HG02870 (cell line): ENCODE measurements at regions not wholly inside any gene's neighbourhood (a gene's known extent, or its start where the extent isn't known, plus 50 kb on each side); places are given as distances from the start of the nearest gene placed in this dataset.

Experiments
- ATAC-seq: cut with Tn5 transposase; IDR thresholded peaks from one replicate; pipeline ENCODE4 v1.9.1; 2021; ENCODE audit warnings: mild to moderate bottlenecking, moderate library complexity; ENCODE audit not compliant: unreplicated experiment

DNA sequence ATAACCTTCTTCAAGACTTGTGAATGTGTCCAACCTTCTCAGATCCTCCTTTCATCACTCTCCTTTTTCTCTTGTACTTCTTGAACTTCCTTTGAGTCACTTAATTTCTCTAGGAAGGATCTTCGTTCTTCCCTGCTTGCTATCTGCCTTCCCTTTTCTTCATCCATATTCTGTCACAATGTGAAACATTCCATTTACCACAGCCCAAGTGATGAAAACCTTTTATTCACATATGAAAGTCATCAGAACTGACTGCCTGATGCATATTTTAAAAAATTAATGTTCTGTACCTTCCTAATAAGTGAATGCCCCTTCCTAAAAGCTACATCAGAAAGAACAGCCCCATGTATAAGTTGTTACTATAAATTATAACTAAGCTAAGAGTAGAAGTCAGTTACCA, 520.4 kb upstream of the LUZP2 start:
- no peak for ATAC-seq

DNA sequence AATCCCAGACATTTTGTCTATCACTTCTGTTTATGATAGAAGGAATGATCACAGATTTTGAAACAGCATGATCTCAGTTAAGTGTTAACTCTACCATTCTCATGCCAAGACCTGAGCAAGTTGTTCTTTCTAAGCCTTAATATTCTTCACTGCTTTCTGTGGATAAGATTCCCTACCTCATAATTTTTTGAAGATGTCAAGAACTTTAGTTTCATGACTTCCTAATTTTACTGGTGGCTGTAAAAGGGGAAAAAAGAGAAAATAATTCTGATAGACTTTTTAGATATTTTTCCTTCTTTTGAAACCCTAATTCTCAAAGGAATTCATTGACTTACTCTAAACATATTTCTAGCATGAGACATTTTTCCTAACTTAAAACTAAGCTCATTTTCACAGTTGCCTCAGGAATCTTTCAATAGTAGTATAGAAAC, 520.0 kb upstream of the LUZP2 start:
- no peak for ATAC-seq

DNA sequence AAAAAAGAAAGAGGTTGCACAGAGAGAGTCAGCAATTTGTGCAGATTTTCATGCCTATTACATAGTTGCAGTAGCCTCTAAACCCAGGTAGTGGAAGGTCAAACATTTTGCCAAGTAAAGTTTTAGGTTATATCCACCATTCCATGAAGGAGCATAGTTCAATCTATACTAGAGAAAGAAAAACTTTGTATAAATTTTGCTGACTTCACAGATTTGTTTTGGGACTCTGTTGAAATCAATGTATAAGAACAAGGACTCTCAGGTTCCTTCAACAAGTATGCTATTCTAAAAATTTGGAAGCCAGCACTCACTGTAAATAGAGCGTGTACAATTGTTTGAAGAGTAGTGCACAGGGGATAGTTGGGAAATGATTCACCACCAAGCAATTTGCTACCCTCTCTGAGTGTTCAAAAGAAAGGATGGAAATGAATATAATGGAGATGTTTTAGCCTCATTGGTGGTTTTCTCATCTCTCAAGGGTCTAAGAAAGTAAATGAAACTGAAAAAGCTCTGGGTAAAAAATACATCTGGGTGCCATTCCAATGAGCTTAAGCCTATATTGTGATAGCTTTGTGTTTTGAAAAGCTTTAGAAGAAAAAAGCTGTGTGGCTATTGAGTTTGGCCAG, 508.4 kb upstream of the LUZP2 start:
- no peak for ATAC-seq

GRCh38 chr11:23990346-23991164, 506.3 kb upstream of the LUZP2 start:
- no peak for ATAC-seq

- ATAC-seq: no peak
Observed at GRCh38 chr11:23991165-23991539, 505.7 kb upstream of the LUZP2 start.

DNA sequence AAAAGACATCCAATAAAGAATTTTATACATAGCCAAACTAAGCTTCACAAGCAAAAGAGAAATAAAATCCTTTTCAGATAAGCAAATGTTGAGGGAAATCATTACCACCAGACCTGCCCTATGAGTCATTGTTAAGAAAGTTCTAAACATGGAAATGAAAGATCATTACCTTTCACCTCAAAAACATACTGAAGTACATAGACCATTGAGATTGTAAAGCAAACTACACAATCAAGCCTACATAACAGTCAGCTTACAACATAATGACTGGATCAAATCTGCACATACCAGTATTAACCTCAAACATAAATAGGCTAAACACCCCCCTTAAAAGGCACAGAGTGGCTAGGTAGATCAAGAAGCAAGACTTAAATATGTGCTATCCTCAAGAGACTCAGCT, 501.0 kb upstream of the LUZP2 start:
- no peak for ATAC-seq

DNA sequence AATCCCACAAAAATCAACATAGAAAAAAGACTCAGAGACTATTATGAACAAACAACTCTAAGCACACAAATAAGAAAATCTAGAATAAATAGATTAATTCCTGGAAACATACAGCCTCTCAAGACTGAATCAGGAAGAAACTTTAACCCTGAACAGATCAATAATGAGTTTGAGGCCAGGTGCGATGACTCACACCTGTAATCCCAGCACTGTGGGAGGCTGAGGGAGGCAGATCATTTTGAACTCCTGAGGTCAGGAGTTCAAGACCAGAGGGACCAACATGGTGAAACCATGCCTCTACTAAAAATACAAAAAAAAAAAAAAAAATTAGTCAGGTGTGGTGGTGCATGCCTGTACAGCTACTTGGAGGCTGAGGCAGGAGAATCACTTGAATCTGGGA, 499.5 kb upstream of the LUZP2 start:
- ATAC-seq: no peak

- no peak for ATAC-seq
Observed at GRCh38 chr11:24005202-24005876, 491.5 kb upstream of the LUZP2 start.

DNA sequence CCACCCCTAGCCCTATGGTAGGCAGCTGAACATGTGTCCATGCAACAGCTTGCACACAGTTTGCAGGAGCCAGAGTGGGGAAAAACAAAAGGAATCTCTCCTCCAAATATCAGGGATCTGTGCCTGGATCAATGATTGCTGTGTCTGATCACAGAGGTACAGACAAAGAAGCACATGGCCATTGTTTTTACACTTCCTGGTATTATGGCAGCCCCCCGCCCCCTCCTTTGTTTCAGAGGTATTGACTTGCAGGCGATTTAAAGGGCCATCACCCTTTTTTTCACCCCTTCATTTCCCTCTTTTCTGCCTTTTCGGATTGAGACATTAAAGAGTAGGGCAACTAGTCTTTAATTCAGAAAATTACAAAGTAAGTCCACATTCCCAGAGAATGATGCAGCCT, 453.0 kb upstream of the LUZP2 start:
- ATAC-seq: no peak

- ATAC-seq: no peak
Observed at GRCh38 chr11:24046731-24047130, 450.1 kb upstream of the LUZP2 start.

DNA sequence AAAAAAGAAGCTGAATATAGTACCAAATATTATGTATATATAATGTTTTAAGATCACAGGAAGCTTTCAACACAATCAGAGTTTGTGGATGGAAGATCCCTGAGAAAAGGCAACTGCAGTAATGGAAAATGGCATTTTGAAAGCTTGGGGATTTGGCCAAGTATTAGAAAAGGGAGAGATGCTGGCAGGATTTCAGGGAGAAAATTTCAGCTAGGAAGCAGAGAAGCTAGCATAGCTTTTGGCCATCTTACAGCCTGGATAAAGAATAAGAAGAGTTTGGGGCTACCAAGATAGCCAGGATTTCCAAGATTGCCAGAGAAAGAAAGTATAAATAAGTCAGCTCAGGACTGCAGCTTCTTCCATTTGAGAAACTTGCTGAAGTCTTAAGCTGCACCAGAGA, 440.8 kb upstream of the LUZP2 start:
- no peak for ATAC-seq

- no peak for ATAC-seq
Observed at GRCh38 chr11:24060125-24060524, 436.7 kb upstream of the LUZP2 start.

- ATAC-seq: no peak
Observed at GRCh38 chr11:24064309-24064903, 432.4 kb upstream of the LUZP2 start.

- no peak for ATAC-seq
Observed at GRCh38 chr11:24068197-24068596, 428.7 kb upstream of the LUZP2 start.

GRCh38 chr11:24070435-24070834, 426.4 kb upstream of the LUZP2 start:
- no peak for ATAC-seq

DNA sequence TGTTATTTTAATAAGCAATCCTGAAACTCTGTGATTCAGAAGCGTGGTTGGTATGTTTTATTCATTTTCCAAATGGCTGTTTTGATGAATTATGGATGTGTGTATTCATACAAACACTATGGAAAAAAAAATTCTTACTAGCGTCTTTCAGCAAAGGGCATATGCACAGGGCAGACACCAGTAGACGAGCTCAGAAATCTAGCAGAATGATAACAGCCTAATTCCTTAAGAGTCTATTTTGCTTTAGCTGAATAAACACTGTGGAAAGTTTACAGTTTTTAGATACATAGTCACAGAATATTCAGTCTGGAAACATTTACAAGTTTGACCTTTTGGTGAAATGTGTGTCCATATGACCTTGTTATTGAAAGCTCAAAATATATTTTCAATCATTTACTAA, 418.8 kb upstream of the LUZP2 start:
- no peak for ATAC-seq

DNA sequence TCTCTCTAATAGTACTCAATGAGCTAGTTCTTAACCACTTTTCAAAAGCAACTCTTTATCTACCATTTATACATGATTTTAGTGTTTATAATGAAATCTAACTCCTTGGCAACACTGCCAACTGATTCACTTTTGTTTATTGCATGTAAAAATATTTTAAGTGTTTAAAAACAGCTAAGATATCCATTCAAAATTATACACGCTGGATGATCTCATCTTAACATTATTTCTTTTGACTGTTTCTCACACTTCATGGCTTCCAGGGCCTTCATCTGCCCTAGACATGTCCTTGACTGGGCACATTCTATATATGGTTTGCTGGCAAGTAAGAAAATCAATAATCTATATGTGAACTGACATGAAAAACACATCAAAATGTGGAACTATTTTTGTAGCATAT, 414.6 kb upstream of the LUZP2 start:
- ATAC-seq: no peak

DNA sequence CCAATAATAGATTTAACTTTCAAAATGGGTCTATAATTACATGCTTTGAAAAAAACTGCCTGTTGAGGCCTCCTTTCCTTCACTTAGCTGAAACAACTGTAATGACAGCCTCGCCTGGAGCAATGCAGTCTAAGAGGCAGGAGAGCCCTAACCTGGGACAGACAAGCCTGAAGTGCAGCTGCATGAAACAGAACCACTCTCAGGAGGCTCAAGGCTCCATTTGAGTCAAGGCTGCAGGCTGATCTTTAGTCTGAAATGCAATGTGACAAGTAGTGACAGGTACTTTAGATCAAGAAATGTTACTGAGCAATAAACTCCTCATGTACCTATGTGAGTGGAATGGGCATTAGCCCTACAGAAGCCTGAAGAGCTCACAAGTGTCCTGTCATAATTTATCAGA, 414.0 kb upstream of the LUZP2 start:
- no peak for ATAC-seq

GRCh38 chr11:24084956-24085355, 411.9 kb upstream of the LUZP2 start:
- ATAC-seq: no peak

GRCh38 chr11:24086921-24087320, 409.9 kb upstream of the LUZP2 start:
- no peak for ATAC-seq

GRCh38 chr11:24091594-24091993, 405.3 kb upstream of the LUZP2 start:
- ATAC-seq: no peak

- no peak for ATAC-seq
Observed at GRCh38 chr11:24093375-24093774, 403.5 kb upstream of the LUZP2 start.
